Neuronal stem cell (in vitro differentiated cells): ENCODE measurements at regions not wholly inside any gene's neighbourhood (a gene's known extent, or its start where the extent isn't known, plus 50 kb on each side); places are given as distances from the start of the nearest gene placed in this dataset.

Experiments used
- DNase-seq: peaks from one replicate; pipeline ENCODE4 v3.0.0-alpha.2; 2013; ENCODE audit warnings: low spot score
- H2AFZ ChIP-seq: one replicate; pipeline ENCODE4 v1.6.1; 2013; ENCODE audit warnings: mild to moderate bottlenecking, low read length, inconsistent platforms
- H2AK5ac ChIP-seq: 2 replicates; pipeline ENCODE4 v1.6.1; 2013; ENCODE audit warnings: low read depth, mild to moderate bottlenecking, inconsistent platforms, low read length, moderate library complexity, mixed read lengths
- H2BK120ac ChIP-seq: 2 replicates; pipeline ENCODE4 v1.6.1; 2013; ENCODE audit warnings: low read depth, mild to moderate bottlenecking, inconsistent platforms, low read length, moderate library complexity, mixed read lengths
- H2BK12ac ChIP-seq: one replicate; pipeline ENCODE4 v1.6.1; 2013; ENCODE audit warnings: low read length, inconsistent platforms
- H2BK15ac ChIP-seq: 2 replicates; pipeline ENCODE4 v1.6.1; 2013; ENCODE audit warnings: mild to moderate bottlenecking, low read length, inconsistent platforms, mixed read lengths
- H2BK5ac ChIP-seq: one replicate; pipeline ENCODE4 v1.6.1; 2013; ENCODE audit warnings: inconsistent platforms, mild to moderate bottlenecking, low read length, moderate library complexity
- H3K14ac ChIP-seq: one replicate; pipeline ENCODE4 v1.6.1; 2013; ENCODE audit warnings: low read length, inconsistent platforms
- H3K18ac ChIP-seq: 2 replicates; pipeline ENCODE4 v1.6.1; 2013; ENCODE audit warnings: low read length, inconsistent platforms
- H3K23ac ChIP-seq: 2 replicates; pipeline ENCODE4 v1.6.1; 2013; ENCODE audit warnings: low read depth, mild to moderate bottlenecking, mixed read lengths, low read length, inconsistent platforms; ENCODE audit not compliant: poor library complexity
- H3K27ac ChIP-seq: replicated peaks from 3 replicates; pipeline ENCODE4 v1.5.1; 2013; ENCODE audit warnings: low read length, inconsistent platforms
- H3K27me3 ChIP-seq, 3 experiments: 2 replicates each; pipeline ENCODE4 v1.6.1; 2013; ENCODE audit warnings: low read length in 3 of 3, mild to moderate bottlenecking in 2 of 3, inconsistent platforms in 1 of 3, low read depth in 1 of 3, mixed read lengths in 1 of 3, moderate library complexity in 1 of 3; ENCODE audit not compliant: control insufficient read depth in 3 of 3, insufficient read depth in 3 of 3
- H3K36me3 ChIP-seq, 2 donors: replicated peaks in 1 of 2; 2 replicates each; pipeline ENCODE4 v1.6.1; 2013; ENCODE audit warnings: low read length in 2 of 2; ENCODE audit not compliant: control insufficient read depth in 2 of 2, insufficient read depth in 2 of 2
- H3K4ac ChIP-seq: 2 replicates; pipeline ENCODE4 v1.6.1; 2013; ENCODE audit warnings: inconsistent platforms, mild to moderate bottlenecking, low read length, moderate library complexity
- H3K4me1 ChIP-seq, 2 donors: 1 replicate in 1 of 2; 2 replicates in 1 of 2; pipeline ENCODE4 v1.6.1; 2013; ENCODE audit warnings: low read length in 2 of 2, low read depth in 1 of 2; ENCODE audit not compliant: control insufficient read depth in 2 of 2, insufficient read depth in 1 of 2
- H3K4me2 ChIP-seq: one replicate; pipeline ENCODE4 v1.6.1; 2013; ENCODE audit warnings: mild to moderate bottlenecking, low read length, inconsistent platforms; ENCODE audit not compliant: insufficient read depth, poor library complexity, severe bottlenecking
- H3K4me3 ChIP-seq, 2 donors: 2 replicates each; pipeline ENCODE4 v1.5.1; 2013; ENCODE audit warnings: low read length in 2 of 2, mild to moderate bottlenecking in 2 of 2, inconsistent platforms in 1 of 2, moderate library complexity in 1 of 2
- H3K79me1 ChIP-seq: one replicate; pipeline ENCODE4 v1.6.1; 2013; ENCODE audit warnings: low read depth, mild to moderate bottlenecking, inconsistent platforms, low read length, moderate library complexity
- H3K9ac ChIP-seq: one replicate; pipeline ENCODE4 v1.6.1; 2013; ENCODE audit warnings: mild to moderate bottlenecking, low read depth, low read length, inconsistent platforms; ENCODE audit not compliant: poor library complexity
- H3K9me3 ChIP-seq, 2 donors: replicated peaks in 1 of 2; 2 replicates each; pipeline versions ENCODE3 to v1.6.1; 2013; ENCODE audit warnings: low read length in 2 of 2, mild to moderate bottlenecking in 2 of 2, inconsistent platforms in 1 of 2, low read depth in 1 of 2, mixed read lengths in 1 of 2, moderate library complexity in 1 of 2; ENCODE audit not compliant: control insufficient read depth in 2 of 2, insufficient read depth in 1 of 2
- H4K8ac ChIP-seq: one replicate; pipeline ENCODE4 v1.6.1; 2013; ENCODE audit warnings: low read depth, mild to moderate bottlenecking, inconsistent platforms, low read length, moderate library complexity
- H4K91ac ChIP-seq: one replicate; pipeline ENCODE4 v1.6.1; 2013; ENCODE audit warnings: low read length, low read depth, mild to moderate bottlenecking, inconsistent platforms; ENCODE audit not compliant: poor library complexity
- WGBS, 2 donors: extraction: QIAGEN DNeasy Blood & Tissue Kit; methylation state at CpG; one replicate each; pipeline ENCODE4 v1.1.7; 2013; ENCODE audit warnings: missing lambda C conversion rate in 2 of 2, mixed read lengths in 1 of 2; ENCODE audit not compliant: insufficient read length in 2 of 2, insufficient replicate concordance in 1 of 2; ENCODE audit errors: extremely low coverage in 2 of 2; 5-methylcytosine and 5-hydroxymethylcytosine counted together

DNA sequence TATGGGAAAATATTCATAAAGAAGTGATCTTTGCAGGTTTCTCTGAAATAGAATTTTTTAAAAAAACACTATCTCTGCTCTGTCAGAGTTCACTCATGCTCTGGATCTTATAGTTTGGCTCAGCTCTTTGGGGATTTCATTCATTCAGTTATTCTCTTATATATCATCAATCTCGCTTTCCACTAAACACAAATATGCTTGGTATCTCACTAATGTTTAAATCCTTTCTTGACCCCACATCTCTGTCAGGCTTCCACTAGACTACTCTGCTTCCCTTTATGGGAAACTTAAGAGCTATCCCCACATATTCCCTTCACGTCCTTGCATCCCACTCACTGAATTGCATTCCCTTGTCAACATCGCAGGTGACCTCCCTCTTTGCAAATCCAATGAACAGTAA is 396.1 kb downstream of the ENC1 start:
- Histone ChIP-seq H3K27ac (no peak overlapping the region), H2BK12ac (no peak overlapping the region), H3K4me1 (no peaks in the 10 kb centered on the region), H3K4ac (no peak overlapping the region), H2BK5ac (no peak overlapping the region), H3K14ac (no peak overlapping the region), H2AK5ac (no peak overlapping the region), H3K18ac (no peak overlapping the region), H4K91ac (no peak overlapping the region), H3K9me3 (no peaks in the 10 kb centered on the region), H3K4me2 (no peak overlapping the region), H3K9ac (no peak overlapping the region), H3K23ac (no peak overlapping the region), H2AFZ (no peak overlapping the region), H4K8ac (no peak overlapping the region), H2BK120ac (no peak overlapping the region), H2BK15ac (no peak overlapping the region), H3K36me3 (no peaks in the 10 kb centered on the region), H3K4me3 (no peak overlapping the region), H3K27me3 (no peaks in the 10 kb centered on the region), H3K79me1 (no peaks in the 10 kb centered on the region)
- WGBS, 2 donors = 100% methylated on average over 1 of the region's 3 CpGs
- no peak for DNase-seq

DNA sequence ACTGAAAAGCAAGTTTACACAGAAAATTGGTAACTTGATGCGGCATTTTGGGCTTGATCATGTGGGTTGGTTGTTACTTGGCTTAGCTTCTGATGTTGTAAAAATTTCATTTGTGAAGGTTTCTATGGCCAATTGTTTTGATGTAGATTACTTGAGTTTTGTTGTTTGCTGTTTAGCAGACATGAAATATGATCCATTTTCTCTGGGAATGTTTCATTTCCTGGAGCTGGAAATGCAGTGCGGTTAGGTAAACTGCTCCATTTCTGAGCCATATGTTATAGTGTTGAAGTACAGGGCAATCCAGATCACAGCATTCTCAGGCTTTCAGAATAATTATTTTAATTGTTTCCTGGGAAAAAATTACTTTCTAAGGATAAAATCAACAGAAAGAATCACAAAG is 396.9 kb downstream of the ENC1 start:
- H2AK5ac ChIP-seq = no peak overlapping the region
- no peak overlapping the region for H2AFZ ChIP-seq
- H3K23ac ChIP-seq = no peak overlapping the region
- WGBS, 2 donors = no CpG with 5 or more reads among the region's 2 CpGs
- no peak overlapping the region for H2BK12ac ChIP-seq
- no peaks in the 10 kb centered on the region for H3K27me3 ChIP-seq
- no peak overlapping the region for H3K4me2 ChIP-seq
- no peak overlapping the region for H2BK15ac ChIP-seq
- DNase-seq = no peak
- no peak overlapping the region for H3K9ac ChIP-seq
- H4K8ac ChIP-seq = no peak overlapping the region
- no peak overlapping the region for H3K27ac ChIP-seq
- H3K4ac ChIP-seq = no peak overlapping the region
- H2BK5ac ChIP-seq = no peak overlapping the region
- no peaks in the 10 kb centered on the region for H3K79me1 ChIP-seq
- no peak overlapping the region for H3K4me3 ChIP-seq
- no peak overlapping the region for H4K91ac ChIP-seq
- H3K14ac ChIP-seq = no peak overlapping the region
- no peaks in the 10 kb centered on the region for H3K4me1 ChIP-seq
- H3K36me3 ChIP-seq = no peaks in the 10 kb centered on the region
- no peak overlapping the region for H3K18ac ChIP-seq
- H2BK120ac ChIP-seq = no peak overlapping the region
- H3K9me3 ChIP-seq = no peaks in the 10 kb centered on the region

- no peaks in the 10 kb centered on the region for H3K36me3 ChIP-seq
- no peak overlapping the region for H2AK5ac ChIP-seq
- no peak overlapping the region for H3K27ac ChIP-seq
- H3K4ac ChIP-seq = no peak overlapping the region
- no peaks in the 10 kb centered on the region for H3K9me3 ChIP-seq
- H4K8ac ChIP-seq = no peak overlapping the region
- H3K4me3 ChIP-seq = no peak overlapping the region
- no peak overlapping the region for H3K14ac ChIP-seq
- no peaks in the 10 kb centered on the region for H3K4me1 ChIP-seq
- no peak overlapping the region for H3K9ac ChIP-seq
- H3K4me2 ChIP-seq = no peak overlapping the region
- WGBS, 2 donors = no CpG with 5 or more reads among the region's 3 CpGs
- no peak overlapping the region for H2BK5ac ChIP-seq
- no peak overlapping the region for H2BK15ac ChIP-seq
- no peak for DNase-seq
- no peak overlapping the region for H3K18ac ChIP-seq
- no peak overlapping the region for H2AFZ ChIP-seq
- H2BK120ac ChIP-seq = no peak overlapping the region
- H3K27me3 ChIP-seq = no peaks in the 10 kb centered on the region
- no peaks in the 10 kb centered on the region for H3K79me1 ChIP-seq
- no peak overlapping the region for H2BK12ac ChIP-seq
- no peak overlapping the region for H4K91ac ChIP-seq
- H3K23ac ChIP-seq = no peak overlapping the region
Observed at GRCh38 chr5:74242516-74242915, 398.0 kb downstream of the ENC1 start.

GRCh38 chr5:74241751-74242140 is 398.8 kb downstream of the ENC1 start:
- no peak overlapping the region for H4K91ac ChIP-seq
- no peak overlapping the region for H3K18ac ChIP-seq
- WGBS, 2 donors = no CpG with 5 or more reads among the region's 2 CpGs
- H2BK12ac ChIP-seq = no peak overlapping the region
- no peak overlapping the region for H2AK5ac ChIP-seq
- no peak overlapping the region for H2BK5ac ChIP-seq
- H3K79me1 ChIP-seq = no peaks in the 10 kb centered on the region
- no peak overlapping the region for H3K27ac ChIP-seq
- no peak overlapping the region for H4K8ac ChIP-seq
- H3K9me3 ChIP-seq = no peaks in the 10 kb centered on the region
- H2BK120ac ChIP-seq = no peak overlapping the region
- no peak for DNase-seq
- no peaks in the 10 kb centered on the region for H3K27me3 ChIP-seq
- no peak overlapping the region for H3K4me2 ChIP-seq
- H3K14ac ChIP-seq = no peak overlapping the region
- no peak overlapping the region for H3K4ac ChIP-seq
- H3K23ac ChIP-seq = no peak overlapping the region
- H3K4me1 ChIP-seq = no peaks in the 10 kb centered on the region
- no peak overlapping the region for H3K9ac ChIP-seq
- H2AFZ ChIP-seq = no peak overlapping the region
- no peaks in the 10 kb centered on the region for H3K36me3 ChIP-seq
- no peak overlapping the region for H2BK15ac ChIP-seq
- H3K4me3 ChIP-seq = no peak overlapping the region
